Dedifferentiated amniotic fluid mesenchymal stem cell (primary cell): ENCODE measurements at regions not wholly inside any gene's neighbourhood (a gene's known extent, or its start where the extent isn't known, plus 50 kb on each side); places are given as distances from the start of the nearest gene placed in this dataset.
"Not testable (repeated sequence)": the region's sequence is repeated elsewhere in the genome, so short reads cannot be mapped to it uniquely, and the experiment has no call there.

Experiments
- DNase-seq: peaks from one replicate; pipeline ENCODE4 v3.0.0-alpha.2; 2016; ENCODE audit errors: extremely low spot score

- no peak for DNase-seq
Measured at GRCh38 chr13:109400624-109401257, 385.6 kb downstream of the IRS2 start.

GRCh38 chr13:109400209-109400608 is 386.2 kb downstream of the IRS2 start:
- no peak for DNase-seq

DNA sequence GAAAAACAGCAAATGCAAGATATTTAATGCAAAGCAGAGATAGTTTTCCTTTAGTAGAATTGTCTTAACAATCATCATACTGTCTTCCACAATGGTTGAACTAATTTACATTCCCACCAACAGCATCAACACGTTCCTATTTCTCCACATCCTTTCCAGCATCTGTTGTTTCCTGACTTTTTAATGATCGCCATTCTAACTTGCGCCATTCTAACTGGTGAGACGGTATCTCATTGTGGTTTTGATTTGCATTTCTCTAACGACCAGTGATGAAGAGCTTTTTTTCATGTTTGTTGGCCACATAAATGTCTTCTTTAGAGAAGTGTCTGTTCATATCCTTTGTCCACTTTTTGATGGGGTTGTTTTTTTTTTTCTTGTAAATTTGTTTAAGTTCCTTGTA is 388.3 kb downstream of the IRS2 start:
- not testable (repeated sequence) for DNase-seq

DNA sequence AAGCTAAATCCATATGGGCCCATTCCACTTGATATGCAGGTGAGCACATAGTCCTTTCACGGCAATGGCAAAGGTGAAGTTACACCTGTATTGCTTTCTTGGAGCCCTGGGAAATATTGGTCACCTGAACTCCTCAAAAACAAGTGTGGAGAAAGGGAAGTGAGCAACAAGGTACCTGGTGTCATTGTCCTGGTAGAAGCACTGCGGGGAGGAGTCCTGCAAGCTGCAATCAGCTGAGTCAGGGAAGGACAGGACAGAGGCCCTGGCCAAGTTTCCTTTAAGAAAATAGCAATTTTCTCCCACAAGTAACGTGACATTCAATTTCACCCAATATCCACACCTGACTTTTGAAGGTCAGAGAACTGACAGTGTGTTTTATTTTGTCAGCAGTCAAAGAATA is 389.1 kb downstream of the IRS2 start:
- DNase-seq = no peak

DNA sequence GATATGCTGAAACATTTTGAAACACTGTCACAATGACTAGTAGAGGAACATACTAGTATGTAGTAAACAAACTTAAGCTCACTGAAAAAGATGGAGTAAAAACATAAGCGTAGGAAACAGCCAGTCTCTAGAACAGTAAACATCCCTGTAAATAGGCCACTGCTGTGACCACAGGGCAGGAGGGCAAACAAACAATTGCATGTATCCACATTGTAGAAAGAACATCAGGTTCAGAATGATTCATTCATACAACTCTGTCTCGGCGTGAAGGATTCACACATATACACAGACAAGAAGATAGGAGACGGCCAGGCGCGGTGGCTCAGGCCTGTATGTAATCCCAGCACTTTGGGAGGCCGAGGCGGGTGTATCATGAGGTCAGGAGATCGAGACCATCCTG is 390.1 kb downstream of the IRS2 start:
- DNase-seq = no peak

- no peak for DNase-seq
Measured at GRCh38 chr13:109395014-109395413, 391.4 kb downstream of the IRS2 start.

DNA sequence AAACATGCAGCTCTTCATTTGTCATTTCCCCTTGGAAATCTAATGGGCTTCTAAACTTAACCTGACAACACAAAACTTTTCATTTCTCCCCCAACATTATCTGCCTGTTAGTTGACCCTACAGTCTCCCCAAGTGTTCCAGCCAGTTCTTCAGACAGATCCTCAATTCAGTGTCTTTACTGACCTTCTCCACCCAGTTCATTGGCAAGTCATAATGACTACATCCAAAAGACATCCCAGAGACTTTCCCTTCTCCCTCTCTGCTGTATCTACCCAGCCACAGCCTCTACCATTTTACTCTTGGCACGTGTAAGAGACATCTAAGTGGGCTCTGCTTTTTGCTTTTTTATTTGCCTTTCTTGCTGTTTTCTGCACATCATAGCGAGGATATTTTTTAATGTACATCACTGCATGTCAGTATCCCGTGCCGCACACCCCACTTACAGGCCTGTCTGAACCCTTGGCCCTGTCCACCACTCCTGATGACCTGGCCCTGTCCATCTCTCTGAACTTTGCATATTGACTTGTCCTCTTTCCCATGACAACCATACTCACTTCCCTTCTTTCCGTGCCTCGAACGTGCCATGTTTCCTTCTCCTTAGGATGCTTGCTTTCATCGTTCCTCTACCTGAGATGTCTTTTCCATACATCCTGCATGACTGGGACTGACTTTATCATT is 391.9 kb downstream of the IRS2 start:
- DNase-seq = no peak

DNA sequence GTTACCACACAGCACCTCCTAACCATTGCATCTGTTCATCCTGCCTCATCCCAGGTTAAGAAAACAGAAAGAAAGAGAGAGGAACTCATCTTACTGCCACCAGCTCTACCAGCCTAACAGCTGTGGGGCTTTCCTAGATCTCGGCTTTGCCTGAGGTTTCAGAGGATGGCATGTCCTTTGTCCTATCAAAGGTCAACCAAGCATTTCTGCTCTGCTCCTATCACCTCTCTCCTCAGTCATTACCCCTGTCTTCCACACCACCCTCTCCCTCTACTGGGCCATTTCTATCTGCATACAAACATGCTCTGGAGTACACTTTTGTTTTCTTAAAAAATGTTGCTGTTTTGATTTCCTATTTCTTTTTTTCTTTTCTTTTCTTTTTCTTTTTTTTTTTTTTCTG is 393.3 kb downstream of the IRS2 start:
- no peak for DNase-seq

- DNase-seq = no peak
Measured at GRCh38 chr13:109390391-109390790, 396.0 kb downstream of the IRS2 start.

DNA sequence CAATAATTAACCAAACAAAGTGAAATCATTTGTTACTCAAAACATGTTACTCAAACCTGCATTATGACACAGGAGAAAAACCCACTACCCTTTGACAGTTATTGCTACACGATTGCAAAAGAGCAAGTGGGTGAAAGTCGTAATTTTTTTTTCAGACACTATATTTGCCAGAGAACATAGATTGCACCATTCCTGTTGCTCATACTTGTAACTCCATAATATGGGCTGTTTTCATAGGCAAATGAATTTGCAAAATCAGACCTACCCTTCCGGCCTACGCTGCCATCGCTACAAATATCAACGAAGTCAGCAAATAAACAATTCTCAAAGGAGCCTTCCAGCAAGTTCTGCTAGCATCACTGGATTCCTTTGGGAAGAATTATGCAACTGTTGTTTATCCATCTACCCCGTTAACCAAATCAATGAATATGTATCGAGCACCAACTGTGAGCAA is 396.5 kb downstream of the IRS2 start:
- DNase-seq = no peak

DNA sequence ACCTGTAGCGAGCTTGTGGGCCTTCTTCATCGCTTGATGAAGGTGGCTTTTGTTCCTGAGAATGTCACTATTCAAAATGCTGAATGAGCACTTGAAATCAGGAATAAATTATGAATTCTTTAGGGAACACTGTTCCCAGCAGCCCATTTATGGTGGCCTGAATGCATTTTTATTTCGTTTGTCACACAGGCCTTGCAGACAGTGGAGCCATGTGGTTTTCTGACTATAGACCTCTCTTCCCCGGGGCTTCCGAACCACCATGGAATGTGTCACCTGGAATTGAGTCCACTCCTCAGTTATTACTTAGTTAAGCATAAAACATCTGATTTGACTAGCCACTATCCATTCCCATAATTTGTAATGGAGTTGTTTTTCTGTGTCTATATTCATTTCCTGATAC is 396.9 kb downstream of the IRS2 start:
- DNase-seq = no peak

DNA sequence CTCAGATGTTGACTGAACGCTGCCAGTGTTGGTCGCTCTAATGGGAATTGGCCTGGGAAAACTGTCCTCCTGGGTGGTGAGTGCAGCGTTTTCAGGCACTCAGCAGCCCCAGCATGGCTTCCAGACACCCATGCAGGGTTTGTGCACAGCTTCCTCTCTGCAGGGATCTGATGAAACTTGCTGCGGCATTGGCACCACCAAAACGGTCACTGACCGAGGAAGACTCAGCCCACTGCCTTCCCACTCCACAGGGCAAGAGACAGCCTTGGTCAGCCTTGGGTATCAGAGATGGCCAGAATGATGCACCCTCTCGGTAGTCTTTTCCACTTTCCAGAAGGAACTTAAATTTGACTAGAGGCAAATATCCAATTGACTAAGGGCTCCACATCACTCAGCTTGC is 398.9 kb downstream of the IRS2 start:
- no peak for DNase-seq

- no peak for DNase-seq
Measured at GRCh38 chr13:109385242-109385560, 401.2 kb downstream of the IRS2 start.

GRCh38 chr13:109384491-109385241 is 401.7 kb downstream of the IRS2 start:
- DNase-seq = peak; percentile 70

DNA sequence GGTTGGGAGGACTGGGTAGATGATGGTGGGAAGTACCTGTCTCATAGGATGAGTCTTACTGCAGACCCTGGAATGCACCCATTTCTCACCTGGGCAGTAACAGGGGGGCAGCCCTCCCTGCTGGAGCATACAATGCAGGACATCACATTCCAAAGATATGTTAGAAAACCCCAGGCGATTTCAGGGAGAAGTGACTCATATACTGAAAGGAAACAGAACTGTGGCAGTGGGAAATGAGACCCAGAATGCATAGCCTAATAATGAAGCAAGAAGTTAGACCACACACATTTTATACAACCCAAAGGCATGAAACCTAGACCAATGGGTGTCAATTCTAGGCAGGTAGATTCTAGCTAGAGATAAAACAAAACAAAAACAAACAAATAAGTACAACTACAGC is 402.7 kb downstream of the IRS2 start:
- DNase-seq = peak; percentile 27

DNA sequence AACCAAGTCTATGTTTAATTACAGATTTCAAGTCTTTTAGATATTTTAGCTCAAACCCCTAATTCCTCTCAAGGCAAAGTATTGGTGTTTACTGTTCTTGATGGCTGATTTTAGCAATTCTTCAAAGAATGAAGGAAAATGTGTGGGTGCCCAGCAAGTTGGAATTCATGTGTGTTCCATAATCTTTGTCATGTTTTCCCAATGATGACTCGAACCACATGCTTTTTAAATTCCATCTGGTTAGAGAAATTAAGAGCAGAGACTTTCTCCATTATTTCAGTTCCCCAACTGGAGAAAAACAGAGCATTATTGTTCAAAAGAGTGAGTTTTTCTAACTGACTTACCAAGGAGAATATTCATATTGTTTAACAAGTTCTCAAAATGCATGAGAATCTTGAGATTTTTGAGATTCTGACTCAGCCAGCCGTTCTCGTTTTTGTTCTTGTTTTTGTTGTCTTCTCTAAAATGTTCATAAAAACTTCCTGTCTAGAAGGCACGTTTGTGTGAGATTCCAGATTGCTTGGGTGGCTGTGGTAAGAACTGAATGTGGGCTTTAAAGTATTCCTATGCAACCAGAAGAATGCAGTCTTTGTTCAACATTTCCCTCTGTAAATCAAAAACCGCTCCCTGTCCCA is 404.7 kb downstream of the IRS2 start:
- peak; percentile 49 for DNase-seq

DNA sequence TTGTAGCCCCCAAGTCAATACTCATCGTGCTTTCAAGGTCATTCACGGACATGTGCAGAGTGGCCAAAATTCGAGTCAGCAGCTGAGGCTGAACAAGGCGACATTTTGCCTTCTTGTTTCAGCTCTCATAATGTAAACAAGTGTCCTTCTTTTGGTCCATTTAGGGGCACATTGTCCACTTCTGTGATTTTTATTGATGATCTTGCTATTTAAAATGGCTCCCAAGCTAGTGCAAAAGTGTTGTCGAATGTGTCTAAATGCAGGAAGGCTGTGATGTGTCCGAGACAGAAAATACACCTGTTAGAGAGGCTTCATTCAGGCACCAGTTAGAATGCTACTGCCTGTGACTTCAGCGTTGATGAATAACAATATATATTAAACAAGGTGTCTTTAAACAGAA is 405.9 kb downstream of the IRS2 start:
- no peak for DNase-seq

- no peak for DNase-seq
Measured at GRCh38 chr13:109379930-109380329, 406.5 kb downstream of the IRS2 start.

- no peak for DNase-seq
Measured at GRCh38 chr13:109376936-109377335, 409.4 kb downstream of the IRS2 start.

GRCh38 chr13:109374609-109375200 is 411.7 kb downstream of the IRS2 start:
- DNase-seq = no peak

DNA sequence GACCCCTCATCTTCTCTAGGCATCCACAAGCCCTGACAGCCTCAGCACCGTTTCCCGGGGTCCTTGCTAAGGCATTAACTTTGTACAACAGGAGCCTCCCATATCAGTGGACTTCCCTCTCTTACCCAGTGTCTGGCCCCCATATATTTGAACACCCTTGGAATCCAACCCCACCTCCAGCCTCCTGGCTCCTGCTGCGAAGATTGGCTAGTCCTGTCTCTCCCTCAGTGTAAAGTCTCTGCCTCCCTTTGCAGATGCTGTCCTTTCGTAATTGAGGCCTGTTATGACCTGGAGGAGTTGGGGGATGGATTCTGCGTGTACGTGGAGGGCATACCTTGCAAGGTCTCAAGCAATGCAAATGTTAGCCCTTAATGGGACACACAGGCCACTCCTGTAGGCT is 413.7 kb downstream of the IRS2 start:
- DNase-seq = no peak

DNA sequence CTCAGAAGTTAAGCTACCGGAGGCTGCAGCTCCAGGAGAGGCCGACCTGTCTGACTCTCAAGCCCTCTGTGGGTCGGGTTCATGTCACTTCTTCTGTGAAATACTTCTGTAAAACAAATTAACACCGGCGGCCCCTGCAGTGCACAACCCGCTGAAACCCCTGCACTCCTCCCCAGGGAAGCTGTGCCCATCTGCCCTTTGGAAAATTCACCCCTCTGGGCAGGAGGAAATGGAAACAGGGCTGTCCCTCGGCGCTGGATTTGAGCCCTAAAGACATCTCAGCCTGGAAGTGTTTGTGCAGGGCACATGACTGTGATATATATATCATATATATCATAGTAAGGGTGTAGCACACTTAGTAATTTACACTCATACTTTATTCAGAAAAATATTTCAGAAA is 415.3 kb downstream of the IRS2 start:
- no peak for DNase-seq
